GM12865 (cell line): ENCODE measurements at regions not wholly inside any gene's neighbourhood (a gene's known extent, or its start where the extent isn't known, plus 50 kb on each side); places are given as distances from the start of the nearest gene placed in this dataset.

ENCODE experiments used
- DNase-seq: peaks from one replicate; pipeline ENCODE4 v3.0.0; 2010; ENCODE audit warnings: low read depth
- H3K4me3 ChIP-seq: 2 replicates; pipeline ENCODE4 v1.5.1; 2011; ENCODE audit warnings: mild to moderate bottlenecking, low read depth, low read length, control low read depth
- TF ChIP-seq, protein P1 (sequence below): IDR thresholded peaks from 2 replicates; pipeline ENCODE4 v1.5.1; 2011; ENCODE audit warnings: low read length, control low read depth, low read depth, inconsistent platforms; ENCODE audit not compliant: insufficient read depth; ENCODE audit errors: missing control alignments

DNA sequence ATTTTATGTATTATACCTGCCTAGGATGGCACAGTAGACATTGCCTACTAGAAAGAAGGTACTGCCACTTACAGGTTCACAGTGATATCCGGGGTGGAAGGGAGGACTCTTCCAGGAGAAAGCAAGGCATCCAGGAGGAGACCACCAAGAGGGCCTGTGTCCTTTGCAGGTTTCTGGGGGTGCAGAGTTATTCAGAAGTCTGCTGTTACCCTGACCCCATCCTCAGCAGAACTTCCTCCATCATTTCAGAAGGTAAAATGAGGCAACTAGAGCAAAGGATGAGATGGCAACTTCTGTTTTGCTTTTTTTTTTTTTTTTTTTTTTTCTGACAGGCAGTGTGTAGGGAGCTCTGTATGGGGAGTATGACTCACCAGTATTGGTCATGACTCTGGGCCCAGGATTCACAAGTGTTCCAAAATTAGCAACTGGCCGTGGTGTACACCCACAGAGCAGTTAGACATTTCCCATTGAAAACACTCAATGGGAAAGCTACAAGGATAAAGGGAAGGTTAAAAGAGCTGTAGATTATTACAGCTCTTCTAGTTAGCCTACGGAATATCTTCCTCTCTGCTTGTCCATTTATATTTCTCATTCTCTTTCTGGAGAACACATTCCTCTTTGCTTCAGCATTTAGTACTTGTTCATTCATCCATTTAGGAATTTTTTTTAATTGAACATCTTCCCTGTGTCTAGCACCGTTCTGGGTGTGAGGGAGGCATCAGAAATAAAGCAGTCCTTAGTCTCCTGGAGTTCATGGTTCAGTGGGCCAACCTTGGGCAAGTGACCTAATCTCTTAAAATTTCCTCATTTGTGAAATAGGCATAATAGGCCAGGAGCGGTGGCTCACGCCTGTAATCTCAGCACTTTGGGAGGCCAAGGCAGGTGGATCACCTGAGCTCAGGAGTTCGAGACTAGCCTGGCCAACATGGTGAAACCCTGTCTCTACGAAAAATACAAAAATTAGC, 50.5 kb upstream of the PPP2R5A start:
- H3K4me3 ChIP-seq = no peak overlapping the region

More for the DNA sequence above, 50.5 kb upstream of the PPP2R5A start:
- TF ChIP-seq, protein P1, sequence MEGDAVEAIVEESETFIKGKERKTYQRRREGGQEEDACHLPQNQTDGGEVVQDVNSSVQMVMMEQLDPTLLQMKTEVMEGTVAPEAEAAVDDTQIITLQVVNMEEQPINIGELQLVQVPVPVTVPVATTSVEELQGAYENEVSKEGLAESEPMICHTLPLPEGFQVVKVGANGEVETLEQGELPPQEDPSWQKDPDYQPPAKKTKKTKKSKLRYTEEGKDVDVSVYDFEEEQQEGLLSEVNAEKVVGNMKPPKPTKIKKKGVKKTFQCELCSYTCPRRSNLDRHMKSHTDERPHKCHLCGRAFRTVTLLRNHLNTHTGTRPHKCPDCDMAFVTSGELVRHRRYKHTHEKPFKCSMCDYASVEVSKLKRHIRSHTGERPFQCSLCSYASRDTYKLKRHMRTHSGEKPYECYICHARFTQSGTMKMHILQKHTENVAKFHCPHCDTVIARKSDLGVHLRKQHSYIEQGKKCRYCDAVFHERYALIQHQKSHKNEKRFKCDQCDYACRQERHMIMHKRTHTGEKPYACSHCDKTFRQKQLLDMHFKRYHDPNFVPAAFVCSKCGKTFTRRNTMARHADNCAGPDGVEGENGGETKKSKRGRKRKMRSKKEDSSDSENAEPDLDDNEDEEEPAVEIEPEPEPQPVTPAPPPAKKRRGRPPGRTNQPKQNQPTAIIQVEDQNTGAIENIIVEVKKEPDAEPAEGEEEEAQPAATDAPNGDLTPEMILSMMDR = no peak
- DNase-seq = peak; percentile 56
